ENCODE measurements at regions not wholly inside any gene's neighbourhood (a gene's known extent, or its start where the extent isn't known, plus 50 kb on each side); places are given as distances from the start of the nearest gene placed in this dataset.

DNA sequence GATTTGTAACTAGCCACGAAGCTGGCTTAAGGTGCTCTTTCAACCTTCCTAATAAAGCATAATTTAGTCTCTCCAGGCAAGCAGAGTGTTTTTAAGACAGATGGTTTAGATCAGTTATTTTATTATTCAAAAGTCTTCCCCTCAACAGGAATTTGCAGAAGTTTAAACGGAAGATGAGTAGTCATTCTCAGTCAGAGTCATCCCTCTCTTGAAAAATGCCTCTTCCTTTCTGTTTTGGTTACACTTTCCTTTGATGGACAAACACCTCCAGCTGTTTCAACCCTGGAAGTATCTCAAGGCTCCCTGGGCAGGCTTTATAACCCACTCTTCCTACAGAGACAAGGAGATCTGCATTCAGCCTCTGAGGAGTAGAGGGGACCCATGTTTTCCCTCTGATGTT is 60.3 kb upstream of the POU2AF2 start:
- TF ChIP-seq, protein P1, sequence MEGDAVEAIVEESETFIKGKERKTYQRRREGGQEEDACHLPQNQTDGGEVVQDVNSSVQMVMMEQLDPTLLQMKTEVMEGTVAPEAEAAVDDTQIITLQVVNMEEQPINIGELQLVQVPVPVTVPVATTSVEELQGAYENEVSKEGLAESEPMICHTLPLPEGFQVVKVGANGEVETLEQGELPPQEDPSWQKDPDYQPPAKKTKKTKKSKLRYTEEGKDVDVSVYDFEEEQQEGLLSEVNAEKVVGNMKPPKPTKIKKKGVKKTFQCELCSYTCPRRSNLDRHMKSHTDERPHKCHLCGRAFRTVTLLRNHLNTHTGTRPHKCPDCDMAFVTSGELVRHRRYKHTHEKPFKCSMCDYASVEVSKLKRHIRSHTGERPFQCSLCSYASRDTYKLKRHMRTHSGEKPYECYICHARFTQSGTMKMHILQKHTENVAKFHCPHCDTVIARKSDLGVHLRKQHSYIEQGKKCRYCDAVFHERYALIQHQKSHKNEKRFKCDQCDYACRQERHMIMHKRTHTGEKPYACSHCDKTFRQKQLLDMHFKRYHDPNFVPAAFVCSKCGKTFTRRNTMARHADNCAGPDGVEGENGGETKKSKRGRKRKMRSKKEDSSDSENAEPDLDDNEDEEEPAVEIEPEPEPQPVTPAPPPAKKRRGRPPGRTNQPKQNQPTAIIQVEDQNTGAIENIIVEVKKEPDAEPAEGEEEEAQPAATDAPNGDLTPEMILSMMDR (IDR thresholded peaks at IDR 0.05) = no peak
- no peak for TF ChIP-seq POLR2A (IDR thresholded peaks at IDR 0.05)
